ENCODE measurements at regions not wholly inside any gene's neighbourhood (a gene's known extent, or its start where the extent isn't known, plus 50 kb on each side); places are given as distances from the start of the nearest gene placed in this dataset.

DNA sequence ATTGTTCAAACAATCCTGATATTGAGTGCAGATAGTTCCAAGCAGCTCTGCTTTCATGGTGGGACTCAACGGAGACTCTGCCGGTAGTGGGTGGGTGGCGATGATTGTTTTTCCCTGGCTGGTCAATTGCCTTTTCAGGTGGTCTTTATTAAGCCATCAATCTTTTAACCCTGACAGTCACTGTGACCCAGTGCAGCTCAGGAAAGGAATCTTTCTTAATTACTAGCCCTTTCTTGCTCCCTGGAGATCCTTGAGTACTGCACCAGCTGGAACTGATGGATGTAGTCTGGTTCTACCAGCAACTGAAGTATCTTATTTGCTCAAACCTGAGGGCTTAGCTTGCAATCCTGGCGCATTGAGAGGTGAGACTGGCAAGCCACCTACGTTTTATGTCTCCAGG lies 196.4 kb downstream of the PLPP3 start:
- TF ChIP-seq, protein P1, sequence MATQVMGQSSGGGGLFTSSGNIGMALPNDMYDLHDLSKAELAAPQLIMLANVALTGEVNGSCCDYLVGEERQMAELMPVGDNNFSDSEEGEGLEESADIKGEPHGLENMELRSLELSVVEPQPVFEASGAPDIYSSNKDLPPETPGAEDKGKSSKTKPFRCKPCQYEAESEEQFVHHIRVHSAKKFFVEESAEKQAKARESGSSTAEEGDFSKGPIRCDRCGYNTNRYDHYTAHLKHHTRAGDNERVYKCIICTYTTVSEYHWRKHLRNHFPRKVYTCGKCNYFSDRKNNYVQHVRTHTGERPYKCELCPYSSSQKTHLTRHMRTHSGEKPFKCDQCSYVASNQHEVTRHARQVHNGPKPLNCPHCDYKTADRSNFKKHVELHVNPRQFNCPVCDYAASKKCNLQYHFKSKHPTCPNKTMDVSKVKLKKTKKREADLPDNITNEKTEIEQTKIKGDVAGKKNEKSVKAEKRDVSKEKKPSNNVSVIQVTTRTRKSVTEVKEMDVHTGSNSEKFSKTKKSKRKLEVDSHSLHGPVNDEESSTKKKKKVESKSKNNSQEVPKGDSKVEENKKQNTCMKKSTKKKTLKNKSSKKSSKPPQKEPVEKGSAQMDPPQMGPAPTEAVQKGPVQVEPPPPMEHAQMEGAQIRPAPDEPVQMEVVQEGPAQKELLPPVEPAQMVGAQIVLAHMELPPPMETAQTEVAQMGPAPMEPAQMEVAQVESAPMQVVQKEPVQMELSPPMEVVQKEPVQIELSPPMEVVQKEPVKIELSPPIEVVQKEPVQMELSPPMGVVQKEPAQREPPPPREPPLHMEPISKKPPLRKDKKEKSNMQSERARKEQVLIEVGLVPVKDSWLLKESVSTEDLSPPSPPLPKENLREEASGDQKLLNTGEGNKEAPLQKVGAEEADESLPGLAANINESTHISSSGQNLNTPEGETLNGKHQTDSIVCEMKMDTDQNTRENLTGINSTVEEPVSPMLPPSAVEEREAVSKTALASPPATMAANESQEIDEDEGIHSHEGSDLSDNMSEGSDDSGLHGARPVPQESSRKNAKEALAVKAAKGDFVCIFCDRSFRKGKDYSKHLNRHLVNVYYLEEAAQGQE (IDR thresholded peaks at IDR 0.05; ENCODE audit: low read depth) = no peak
- TF ChIP-seq EP300 (IDR thresholded peaks at IDR 0.05; ENCODE audit: borderline replicate concordance) (no peak), YY1 (IDR thresholded peaks at IDR 0.05; ENCODE audit: low read depth) (no peak), RAD21 (IDR thresholded peaks at IDR 0.05; ENCODE audit: low read depth) (no peak), FOXM1 (IDR thresholded peaks at IDR 0.05; ENCODE audit: borderline replicate concordance, low read depth) (no peak), TAF1 (IDR thresholded peaks at IDR 0.05; ENCODE audit: low read depth) (no peak), CREB1 (IDR thresholded peaks at IDR 0.05; ENCODE audit: low read depth) (no peak), CEBPB (IDR thresholded peaks at IDR 0.05) (no peak), TCF12 (IDR thresholded peaks at IDR 0.05; ENCODE audit: low read depth) (no peak), NFIC (IDR thresholded peaks at IDR 0.05) (no peak)
- TF ChIP-seq, protein P2, sequence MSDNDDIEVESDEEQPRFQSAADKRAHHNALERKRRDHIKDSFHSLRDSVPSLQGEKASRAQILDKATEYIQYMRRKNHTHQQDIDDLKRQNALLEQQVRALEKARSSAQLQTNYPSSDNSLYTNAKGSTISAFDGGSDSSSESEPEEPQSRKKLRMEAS (IDR thresholded peaks at IDR 0.05) = no peak
- TF ChIP-seq, protein P3, sequence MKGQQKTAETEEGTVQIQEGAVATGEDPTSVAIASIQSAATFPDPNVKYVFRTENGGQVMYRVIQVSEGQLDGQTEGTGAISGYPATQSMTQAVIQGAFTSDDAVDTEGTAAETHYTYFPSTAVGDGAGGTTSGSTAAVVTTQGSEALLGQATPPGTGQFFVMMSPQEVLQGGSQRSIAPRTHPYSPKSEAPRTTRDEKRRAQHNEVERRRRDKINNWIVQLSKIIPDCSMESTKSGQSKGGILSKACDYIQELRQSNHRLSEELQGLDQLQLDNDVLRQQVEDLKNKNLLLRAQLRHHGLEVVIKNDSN (IDR thresholded peaks at IDR 0.05) = no peak
